HEK293 (cell line): ENCODE measurements at regions not wholly inside any gene's neighbourhood (a gene's known extent, or its start where the extent isn't known, plus 50 kb on each side); places are given as distances from the start of the nearest gene placed in this dataset.

Experiments
- EGR2 ChIP-seq: fragments of 450-650 bp; formaldehyde crosslinking; IDR thresholded peaks from 2 replicates; pipeline ENCODE4 v1.5.1; 2016; ENCODE audit warnings: low read depth, missing biosample characterization, missing genetic modification characterization
- GLIS2 ChIP-seq: fragments of 450-650 bp; formaldehyde crosslinking; IDR thresholded peaks from 2 replicates; pipeline ENCODE4 v1.5.1; 2016; ENCODE audit warnings: missing biosample characterization, missing genetic modification characterization
- HOXC10 ChIP-seq: sonication (generic); formaldehyde crosslinking; IDR thresholded peaks from 2 replicates; pipeline ENCODE4 v1.8.1; 2023; ENCODE audit warnings: mild to moderate bottlenecking, missing genetic modification reagents
- PRDM1 ChIP-seq: fragments of 450-650 bp; formaldehyde crosslinking; IDR thresholded peaks from 2 replicates; pipeline ENCODE4; 2016; ENCODE audit warnings: missing biosample characterization, missing genetic modification characterization
- SP7 ChIP-seq: fragments of 450-650 bp; formaldehyde crosslinking; IDR thresholded peaks from 2 replicates; pipeline ENCODE4 v1.5.1; 2016; ENCODE audit warnings: missing biosample characterization, missing genetic modification characterization
- TCF7L2 ChIP-seq: IDR thresholded peaks from 2 replicates; pipeline ENCODE4 v1.6.1; 2011; ENCODE audit warnings: low read depth, mild to moderate bottlenecking, inconsistent platforms, low read length, moderate library complexity, borderline replicate concordance
- YY1 ChIP-seq: fragments of 450-650 bp; formaldehyde crosslinking; IDR thresholded peaks from 2 replicates; pipeline ENCODE4 v1.5.1; 2018; ENCODE audit warnings: missing biosample characterization, missing genetic modification characterization
- ZBTB21 ChIP-seq: fragments of 450-650 bp; formaldehyde crosslinking; IDR thresholded peaks from 2 replicates; pipeline ENCODE4 v1.5.1; 2017; ENCODE audit warnings: missing biosample characterization, missing genetic modification characterization
- ZBTB8A ChIP-seq: fragments of 450-650 bp; formaldehyde crosslinking; IDR thresholded peaks from 2 replicates; pipeline ENCODE4 v1.5.1; 2016; ENCODE audit warnings: missing biosample characterization, missing genetic modification characterization
- ZNF433 ChIP-seq: fragments of 450-650 bp; formaldehyde crosslinking; IDR thresholded peaks from 2 replicates; pipeline ENCODE4 v1.5.1; 2016; ENCODE audit warnings: missing biosample characterization, missing genetic modification characterization, low read depth
- ZNF473 ChIP-seq: fragments of 450-650 bp; formaldehyde crosslinking; IDR thresholded peaks from 2 replicates; pipeline ENCODE4 v1.5.1; 2017; ENCODE audit warnings: missing biosample characterization, missing genetic modification characterization
- ZNF529 ChIP-seq: fragments of 450-650 bp; formaldehyde crosslinking; IDR thresholded peaks from 2 replicates; pipeline ENCODE4 v1.5.1; 2017; ENCODE audit warnings: missing genetic modification characterization, missing biosample characterization; ENCODE audit not compliant: insufficient replicate concordance
- ZNF596 ChIP-seq: fragments of 450-650 bp; IDR thresholded peaks from 2 replicates; pipeline ENCODE4 v1.5.0; 2018; ENCODE audit warnings: missing biosample characterization, mild to moderate bottlenecking, missing genetic modification characterization, moderate library complexity
- ZNF664 ChIP-seq: fragments of 450-650 bp; formaldehyde crosslinking; IDR thresholded peaks from 2 replicates; pipeline ENCODE4 v1.5.1; 2016; ENCODE audit warnings: missing biosample characterization, missing genetic modification characterization
- ZNF768 ChIP-seq: fragments of 450-650 bp; formaldehyde crosslinking; IDR thresholded peaks from 2 replicates; pipeline ENCODE4 v1.5.1; 2018; ENCODE audit warnings: missing biosample characterization, mild to moderate bottlenecking, missing genetic modification characterization
- ZNF830 ChIP-seq: fragments of 450-650 bp; IDR thresholded peaks from 2 replicates; pipeline ENCODE4 v1.5.0; 2018; ENCODE audit warnings: missing biosample characterization, missing genetic modification characterization, low read depth, mild to moderate bottlenecking, moderate library complexity
- TF ChIP-seq, protein P1 (sequence below): fragments of 450-650 bp; formaldehyde crosslinking; IDR thresholded peaks from 2 replicates; pipeline ENCODE4 v1.5.1; 2016; ENCODE audit warnings: missing biosample characterization, missing genetic modification characterization, borderline replicate concordance
- TF ChIP-seq, protein P2 (sequence below): fragments of 450-650 bp; formaldehyde crosslinking; IDR thresholded peaks from 2 replicates; pipeline ENCODE4 v1.5.1; 2016; ENCODE audit warnings: missing biosample characterization, missing genetic modification characterization, borderline replicate concordance
- TF ChIP-seq, protein P3 (sequence below): fragments of 450-650 bp; formaldehyde crosslinking; conservative IDR thresholded peaks from 2 replicates; pipeline ENCODE4 v1.5.1; 2016; ENCODE audit warnings: low read depth, missing biosample characterization, missing genetic modification characterization
- TF ChIP-seq, protein P4 (sequence below): fragments of 450-650 bp; formaldehyde crosslinking; IDR thresholded peaks from 2 replicates; pipeline ENCODE4 v1.5.1; 2016; ENCODE audit warnings: missing biosample characterization, missing genetic modification characterization
- TF ChIP-seq, protein P5 (sequence below): fragments of 450-650 bp; formaldehyde crosslinking; IDR thresholded peaks from 2 replicates; pipeline ENCODE4 v1.5.1; 2017; ENCODE audit warnings: missing biosample characterization, mild to moderate bottlenecking, missing genetic modification characterization, moderate library complexity
- TF ChIP-seq, protein P6 (sequence below): fragments of 450-650 bp; formaldehyde crosslinking; IDR thresholded peaks from 2 replicates; pipeline ENCODE4; 2016; ENCODE audit warnings: missing biosample characterization, missing genetic modification characterization

DNA sequence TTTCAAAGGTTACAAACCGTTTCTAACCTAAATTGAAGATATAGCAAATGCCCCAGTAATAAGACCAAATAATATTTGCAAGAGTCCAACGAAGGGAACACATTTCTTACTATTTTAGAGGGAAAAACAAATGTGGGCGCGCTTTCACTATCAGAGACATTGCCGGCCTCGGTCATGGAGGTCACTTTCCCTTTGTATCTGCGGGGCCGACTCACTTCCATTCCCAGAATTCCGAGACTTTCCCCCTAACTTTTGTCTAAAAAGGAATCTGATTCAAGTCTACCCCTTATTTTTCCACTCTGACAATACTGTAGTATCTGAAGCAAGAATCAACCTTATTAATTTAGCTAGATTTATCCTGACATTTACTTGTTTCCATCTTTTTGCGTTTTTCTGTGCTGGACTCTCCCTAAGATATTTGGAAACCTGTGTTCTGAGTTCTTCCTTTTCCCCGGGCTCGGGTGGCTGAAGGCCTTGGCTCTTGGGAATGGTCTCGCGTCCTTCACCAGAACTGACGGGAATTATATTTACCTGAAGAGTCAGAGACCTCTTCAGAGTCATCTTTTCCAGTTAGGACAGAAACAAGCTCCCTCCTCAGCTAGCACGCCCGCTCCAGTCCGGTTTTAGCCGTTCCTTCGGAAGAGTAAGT lies 71.8 kb upstream of the ZNF184 start (continued):
- TF ChIP-seq, protein P1, sequence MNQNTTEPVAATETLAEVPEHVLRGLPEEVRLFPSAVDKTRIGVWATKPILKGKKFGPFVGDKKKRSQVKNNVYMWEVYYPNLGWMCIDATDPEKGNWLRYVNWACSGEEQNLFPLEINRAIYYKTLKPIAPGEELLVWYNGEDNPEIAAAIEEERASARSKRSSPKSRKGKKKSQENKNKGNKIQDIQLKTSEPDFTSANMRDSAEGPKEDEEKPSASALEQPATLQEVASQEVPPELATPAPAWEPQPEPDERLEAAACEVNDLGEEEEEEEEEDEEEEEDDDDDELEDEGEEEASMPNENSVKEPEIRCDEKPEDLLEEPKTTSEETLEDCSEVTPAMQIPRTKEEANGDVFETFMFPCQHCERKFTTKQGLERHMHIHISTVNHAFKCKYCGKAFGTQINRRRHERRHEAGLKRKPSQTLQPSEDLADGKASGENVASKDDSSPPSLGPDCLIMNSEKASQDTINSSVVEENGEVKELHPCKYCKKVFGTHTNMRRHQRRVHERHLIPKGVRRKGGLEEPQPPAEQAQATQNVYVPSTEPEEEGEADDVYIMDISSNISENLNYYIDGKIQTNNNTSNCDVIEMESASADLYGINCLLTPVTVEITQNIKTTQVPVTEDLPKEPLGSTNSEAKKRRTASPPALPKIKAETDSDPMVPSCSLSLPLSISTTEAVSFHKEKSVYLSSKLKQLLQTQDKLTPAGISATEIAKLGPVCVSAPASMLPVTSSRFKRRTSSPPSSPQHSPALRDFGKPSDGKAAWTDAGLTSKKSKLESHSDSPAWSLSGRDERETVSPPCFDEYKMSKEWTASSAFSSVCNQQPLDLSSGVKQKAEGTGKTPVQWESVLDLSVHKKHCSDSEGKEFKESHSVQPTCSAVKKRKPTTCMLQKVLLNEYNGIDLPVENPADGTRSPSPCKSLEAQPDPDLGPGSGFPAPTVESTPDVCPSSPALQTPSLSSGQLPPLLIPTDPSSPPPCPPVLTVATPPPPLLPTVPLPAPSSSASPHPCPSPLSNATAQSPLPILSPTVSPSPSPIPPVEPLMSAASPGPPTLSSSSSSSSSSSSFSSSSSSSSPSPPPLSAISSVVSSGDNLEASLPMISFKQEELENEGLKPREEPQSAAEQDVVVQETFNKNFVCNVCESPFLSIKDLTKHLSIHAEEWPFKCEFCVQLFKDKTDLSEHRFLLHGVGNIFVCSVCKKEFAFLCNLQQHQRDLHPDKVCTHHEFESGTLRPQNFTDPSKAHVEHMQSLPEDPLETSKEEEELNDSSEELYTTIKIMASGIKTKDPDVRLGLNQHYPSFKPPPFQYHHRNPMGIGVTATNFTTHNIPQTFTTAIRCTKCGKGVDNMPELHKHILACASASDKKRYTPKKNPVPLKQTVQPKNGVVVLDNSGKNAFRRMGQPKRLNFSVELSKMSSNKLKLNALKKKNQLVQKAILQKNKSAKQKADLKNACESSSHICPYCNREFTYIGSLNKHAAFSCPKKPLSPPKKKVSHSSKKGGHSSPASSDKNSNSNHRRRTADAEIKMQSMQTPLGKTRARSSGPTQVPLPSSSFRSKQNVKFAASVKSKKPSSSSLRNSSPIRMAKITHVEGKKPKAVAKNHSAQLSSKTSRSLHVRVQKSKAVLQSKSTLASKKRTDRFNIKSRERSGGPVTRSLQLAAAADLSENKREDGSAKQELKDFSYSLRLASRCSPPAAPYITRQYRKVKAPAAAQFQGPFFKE: no peak
- TF ChIP-seq ZNF830 (no peak), EGR2 (no peak), YY1 (0 out of 2 replicates have a peak, but pooled peaks have one; percentile 16), ZBTB8A (no peak), ZNF473 (tag by site-specific recombination) (no peak), GLIS2 (no peak), ZBTB21 (tag by site-specific recombination) (no peak), ZNF596 (tag by site-specific recombination) (no peak), ZNF529 (tag by site-specific recombination) (no peak), ZNF768 (tag by site-specific recombination) (no peak; the same call in 1 of the 2 replicates), PRDM1 (tag by site-specific recombination) (peak; percentile 93), TCF7L2 (no peak), HOXC10 (CRISPR knock-in tag) (no peak), SP7 (tag by site-specific recombination) (no peak), ZNF664 (tag by site-specific recombination) (peak; percentile 39; the same call in 1 of the 2 replicates), ZNF433 (tag by site-specific recombination) (no peak)
- TF ChIP-seq, protein P2, sequence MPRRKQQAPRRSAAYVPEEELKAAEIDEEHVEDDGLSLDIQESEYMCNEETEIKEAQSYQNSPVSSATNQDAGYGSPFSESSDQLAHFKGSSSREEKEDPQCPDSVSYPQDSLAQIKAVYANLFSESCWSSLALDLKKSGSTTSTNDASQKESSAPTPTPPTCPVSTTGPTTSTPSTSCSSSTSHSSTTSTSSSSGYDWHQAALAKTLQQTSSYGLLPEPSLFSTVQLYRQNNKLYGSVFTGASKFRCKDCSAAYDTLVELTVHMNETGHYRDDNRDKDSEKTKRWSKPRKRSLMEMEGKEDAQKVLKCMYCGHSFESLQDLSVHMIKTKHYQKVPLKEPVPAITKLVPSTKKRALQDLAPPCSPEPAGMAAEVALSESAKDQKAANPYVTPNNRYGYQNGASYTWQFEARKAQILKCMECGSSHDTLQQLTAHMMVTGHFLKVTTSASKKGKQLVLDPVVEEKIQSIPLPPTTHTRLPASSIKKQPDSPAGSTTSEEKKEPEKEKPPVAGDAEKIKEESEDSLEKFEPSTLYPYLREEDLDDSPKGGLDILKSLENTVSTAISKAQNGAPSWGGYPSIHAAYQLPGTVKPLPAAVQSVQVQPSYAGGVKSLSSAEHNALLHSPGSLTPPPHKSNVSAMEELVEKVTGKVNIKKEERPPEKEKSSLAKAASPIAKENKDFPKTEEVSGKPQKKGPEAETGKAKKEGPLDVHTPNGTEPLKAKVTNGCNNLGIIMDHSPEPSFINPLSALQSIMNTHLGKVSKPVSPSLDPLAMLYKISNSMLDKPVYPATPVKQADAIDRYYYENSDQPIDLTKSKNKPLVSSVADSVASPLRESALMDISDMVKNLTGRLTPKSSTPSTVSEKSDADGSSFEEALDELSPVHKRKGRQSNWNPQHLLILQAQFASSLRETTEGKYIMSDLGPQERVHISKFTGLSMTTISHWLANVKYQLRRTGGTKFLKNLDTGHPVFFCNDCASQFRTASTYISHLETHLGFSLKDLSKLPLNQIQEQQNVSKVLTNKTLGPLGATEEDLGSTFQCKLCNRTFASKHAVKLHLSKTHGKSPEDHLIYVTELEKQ: no peak
- TF ChIP-seq, protein P3, sequence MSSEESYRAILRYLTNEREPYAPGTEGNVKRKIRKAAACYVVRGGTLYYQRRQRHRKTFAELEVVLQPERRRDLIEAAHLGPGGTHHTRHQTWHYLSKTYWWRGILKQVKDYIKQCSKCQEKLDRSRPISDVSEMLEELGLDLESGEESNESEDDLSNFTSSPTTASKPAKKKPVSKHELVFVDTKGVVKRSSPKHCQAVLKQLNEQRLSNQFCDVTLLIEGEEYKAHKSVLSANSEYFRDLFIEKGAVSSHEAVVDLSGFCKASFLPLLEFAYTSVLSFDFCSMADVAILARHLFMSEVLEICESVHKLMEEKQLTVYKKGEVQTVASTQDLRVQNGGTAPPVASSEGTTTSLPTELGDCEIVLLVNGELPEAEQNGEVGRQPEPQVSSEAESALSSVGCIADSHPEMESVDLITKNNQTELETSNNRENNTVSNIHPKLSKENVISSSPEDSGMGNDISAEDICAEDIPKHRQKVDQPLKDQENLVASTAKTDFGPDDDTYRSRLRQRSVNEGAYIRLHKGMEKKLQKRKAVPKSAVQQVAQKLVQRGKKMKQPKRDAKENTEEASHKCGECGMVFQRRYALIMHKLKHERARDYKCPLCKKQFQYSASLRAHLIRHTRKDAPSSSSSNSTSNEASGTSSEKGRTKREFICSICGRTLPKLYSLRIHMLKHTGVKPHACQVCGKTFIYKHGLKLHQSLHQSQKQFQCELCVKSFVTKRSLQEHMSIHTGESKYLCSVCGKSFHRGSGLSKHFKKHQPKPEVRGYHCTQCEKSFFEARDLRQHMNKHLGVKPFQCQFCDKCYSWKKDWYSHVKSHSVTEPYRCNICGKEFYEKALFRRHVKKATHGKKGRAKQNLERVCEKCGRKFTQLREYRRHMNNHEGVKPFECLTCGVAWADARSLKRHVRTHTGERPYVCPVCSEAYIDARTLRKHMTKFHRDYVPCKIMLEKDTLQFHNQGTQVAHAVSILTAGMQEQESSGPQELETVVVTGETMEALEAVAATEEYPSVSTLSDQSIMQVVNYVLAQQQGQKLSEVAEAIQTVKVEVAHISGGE (tag by site-specific recombination): no peak
- TF ChIP-seq, protein P4, sequence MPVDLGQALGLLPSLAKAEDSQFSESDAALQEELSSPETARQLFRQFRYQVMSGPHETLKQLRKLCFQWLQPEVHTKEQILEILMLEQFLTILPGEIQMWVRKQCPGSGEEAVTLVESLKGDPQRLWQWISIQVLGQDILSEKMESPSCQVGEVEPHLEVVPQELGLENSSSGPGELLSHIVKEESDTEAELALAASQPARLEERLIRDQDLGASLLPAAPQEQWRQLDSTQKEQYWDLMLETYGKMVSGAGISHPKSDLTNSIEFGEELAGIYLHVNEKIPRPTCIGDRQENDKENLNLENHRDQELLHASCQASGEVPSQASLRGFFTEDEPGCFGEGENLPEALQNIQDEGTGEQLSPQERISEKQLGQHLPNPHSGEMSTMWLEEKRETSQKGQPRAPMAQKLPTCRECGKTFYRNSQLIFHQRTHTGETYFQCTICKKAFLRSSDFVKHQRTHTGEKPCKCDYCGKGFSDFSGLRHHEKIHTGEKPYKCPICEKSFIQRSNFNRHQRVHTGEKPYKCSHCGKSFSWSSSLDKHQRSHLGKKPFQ (tag by site-specific recombination): no peak
- TF ChIP-seq, protein P5, sequence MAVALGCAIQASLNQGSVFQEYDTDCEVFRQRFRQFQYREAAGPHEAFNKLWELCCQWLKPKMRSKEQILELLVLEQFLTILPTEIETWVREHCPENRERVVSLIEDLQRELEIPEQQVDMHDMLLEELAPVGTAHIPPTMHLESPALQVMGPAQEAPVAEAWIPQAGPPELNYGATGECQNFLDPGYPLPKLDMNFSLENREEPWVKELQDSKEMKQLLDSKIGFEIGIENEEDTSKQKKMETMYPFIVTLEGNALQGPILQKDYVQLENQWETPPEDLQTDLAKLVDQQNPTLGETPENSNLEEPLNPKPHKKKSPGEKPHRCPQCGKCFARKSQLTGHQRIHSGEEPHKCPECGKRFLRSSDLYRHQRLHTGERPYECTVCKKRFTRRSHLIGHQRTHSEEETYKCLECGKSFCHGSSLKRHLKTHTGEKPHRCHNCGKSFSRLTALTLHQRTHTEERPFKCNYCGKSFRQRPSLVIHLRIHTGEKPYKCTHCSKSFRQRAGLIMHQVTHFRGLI (tag by site-specific recombination): no peak
- TF ChIP-seq, protein P6, sequence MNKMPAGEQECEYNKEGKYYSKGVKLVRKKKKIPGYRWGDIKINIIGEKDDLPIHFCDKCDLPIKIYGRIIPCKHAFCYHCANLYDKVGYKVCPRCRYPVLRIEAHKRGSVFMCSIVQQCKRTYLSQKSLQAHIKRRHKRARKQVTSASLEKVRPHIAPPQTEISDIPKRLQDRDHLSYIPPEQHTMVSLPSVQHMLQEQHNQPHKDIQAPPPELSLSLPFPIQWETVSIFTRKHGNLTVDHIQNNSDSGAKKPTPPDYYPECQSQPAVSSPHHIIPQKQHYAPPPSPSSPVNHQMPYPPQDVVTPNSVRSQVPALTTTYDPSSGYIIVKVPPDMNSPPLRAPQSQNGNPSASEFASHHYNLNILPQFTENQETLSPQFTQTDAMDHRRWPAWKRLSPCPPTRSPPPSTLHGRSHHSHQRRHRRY (tag by site-specific recombination): no peak
